ENCODE measurements at regions not wholly inside any gene's neighbourhood (a gene's known extent, or its start where the extent isn't known, plus 50 kb on each side); places are given as distances from the start of the nearest gene placed in this dataset.
"Not testable (repeated sequence)": the region's sequence is repeated elsewhere in the genome, so short reads cannot be mapped to it uniquely, and the experiment has no call there.

DNA sequence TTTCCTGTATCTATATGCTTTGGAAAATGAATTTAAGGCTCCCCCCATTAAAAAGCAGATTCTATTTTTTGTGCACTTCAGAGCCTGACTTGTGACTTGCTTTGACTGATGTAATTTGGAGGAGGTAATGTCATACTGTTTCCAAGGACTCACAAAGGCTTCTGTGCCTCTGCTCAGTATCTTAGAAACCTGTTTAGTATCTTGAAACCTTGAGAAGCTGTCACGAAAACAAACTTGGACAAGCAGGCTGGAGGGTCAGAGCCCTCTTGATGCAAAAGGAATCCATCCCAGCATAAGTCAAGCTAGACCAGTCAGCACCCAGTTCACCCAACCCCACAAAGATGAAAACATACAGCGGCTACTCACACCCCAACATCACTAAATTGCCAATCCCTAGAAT lies 560.0 kb upstream of the PCDH7 start:
- no peak for DNase-seq

DNA sequence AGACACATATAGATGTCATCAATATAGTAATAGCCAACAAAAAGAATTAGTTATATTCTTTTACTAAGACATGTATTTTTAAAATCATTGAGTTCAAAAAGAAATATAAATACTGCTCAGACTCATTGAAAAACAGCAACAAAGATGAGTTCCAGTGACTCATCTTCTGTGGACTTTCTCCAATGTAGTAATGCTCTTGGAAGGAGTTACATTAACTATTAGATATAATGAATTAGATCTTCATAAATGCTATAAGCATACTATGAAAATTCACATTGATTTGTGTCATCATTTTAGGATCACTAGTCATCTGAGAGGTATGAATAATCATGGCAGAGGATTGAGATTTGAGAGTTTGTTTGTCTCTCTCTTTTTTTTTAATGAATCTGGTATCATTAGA lies 547.8 kb upstream of the PCDH7 start:
- DNase-seq: no peak

DNA sequence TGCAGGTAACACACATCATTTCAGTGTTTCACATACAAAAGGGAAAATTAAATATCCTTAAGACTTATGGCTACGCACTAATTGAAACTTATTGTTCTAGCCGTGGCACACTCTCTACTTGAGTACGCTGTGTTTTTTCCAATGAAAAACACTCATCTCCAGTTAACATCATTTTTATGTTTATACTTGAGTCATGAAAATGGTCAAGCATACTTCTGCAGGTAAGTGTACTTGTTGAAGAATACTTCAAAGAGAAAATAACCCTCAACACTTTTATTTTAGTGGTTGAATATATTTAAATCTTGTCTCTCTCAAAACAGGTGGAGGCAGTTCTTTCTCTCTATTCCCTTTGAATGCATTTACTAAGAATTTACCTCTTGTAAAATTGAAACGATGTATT lies 538.7 kb upstream of the PCDH7 start:
- no peak for DNase-seq

DNA sequence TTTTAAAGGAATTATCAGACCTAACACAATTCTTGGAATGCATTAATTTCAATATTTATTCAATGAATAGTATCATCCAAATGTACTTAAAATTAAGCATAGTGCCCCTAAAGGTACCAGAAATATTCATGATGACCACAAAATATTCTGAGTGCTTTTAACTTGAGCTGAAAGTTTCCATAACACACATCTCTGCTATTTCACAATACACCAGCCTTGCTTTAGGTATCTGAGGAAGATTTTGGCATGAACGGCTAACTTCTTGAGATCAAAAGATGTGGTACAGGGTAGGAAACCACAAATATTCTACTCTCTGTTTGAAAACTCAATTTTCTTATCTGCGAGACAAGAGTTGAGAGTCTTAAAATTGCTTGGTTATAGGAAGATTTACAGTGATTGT lies 538.3 kb upstream of the PCDH7 start:
- DNase-seq: no peak

DNA sequence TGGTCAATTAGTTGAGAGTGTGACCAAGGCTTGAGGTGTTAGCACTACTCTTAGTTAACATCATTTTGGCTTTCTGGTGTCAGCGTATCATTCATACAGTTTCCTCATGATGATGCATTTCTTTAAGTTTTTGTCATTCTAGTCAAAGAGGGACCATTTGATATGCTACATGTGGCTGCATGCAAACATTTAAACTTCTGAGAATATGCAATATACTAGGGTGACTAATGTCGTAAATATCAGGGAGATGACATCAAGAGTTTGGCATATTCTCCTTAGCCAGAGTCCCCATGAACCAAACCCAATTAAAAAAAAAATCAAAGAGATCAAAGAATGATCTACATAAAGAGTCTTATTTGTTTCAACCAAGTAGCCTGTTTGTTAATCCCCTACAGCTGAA lies 537.4 kb upstream of the PCDH7 start:
- DNase-seq: no peak

DNA sequence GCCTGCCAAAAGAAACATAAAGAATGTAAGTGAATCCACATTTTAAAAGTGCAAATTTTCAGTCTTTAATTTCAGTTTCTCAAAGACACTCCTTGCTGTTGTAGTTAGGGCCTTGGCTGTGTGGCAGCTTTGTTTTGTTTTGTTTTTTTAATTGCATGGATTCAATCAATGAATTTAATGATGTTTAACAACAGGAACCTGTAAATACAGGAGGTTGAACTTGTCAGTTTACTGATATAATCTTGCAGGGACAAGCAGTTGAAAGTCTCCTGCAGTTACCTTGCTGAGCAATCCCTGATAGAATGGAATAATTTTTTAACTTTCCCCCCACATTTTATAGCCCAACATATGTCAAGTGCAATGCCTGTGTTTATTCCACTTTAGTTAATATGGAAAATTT lies 528.3 kb upstream of the PCDH7 start:
- no peak for DNase-seq

DNA sequence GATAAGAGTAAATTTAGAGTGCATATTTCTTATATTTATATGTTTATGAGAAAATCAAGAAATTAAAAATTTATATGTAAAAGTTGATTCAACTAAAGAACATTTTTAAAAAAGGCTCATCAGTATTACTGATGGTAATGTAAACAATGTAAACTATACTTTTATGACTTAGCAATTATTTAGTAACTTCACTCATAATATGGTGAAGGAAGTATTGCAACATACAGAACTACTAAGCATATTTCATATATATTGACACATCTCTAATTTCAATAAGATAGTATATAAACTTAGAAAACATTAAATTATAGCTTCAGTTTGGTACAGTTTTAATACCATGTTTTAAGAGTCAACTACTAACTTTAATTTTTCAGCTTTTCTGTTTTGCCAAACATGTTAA lies 512.8 kb upstream of the PCDH7 start:
- DNase-seq: no peak

DNA sequence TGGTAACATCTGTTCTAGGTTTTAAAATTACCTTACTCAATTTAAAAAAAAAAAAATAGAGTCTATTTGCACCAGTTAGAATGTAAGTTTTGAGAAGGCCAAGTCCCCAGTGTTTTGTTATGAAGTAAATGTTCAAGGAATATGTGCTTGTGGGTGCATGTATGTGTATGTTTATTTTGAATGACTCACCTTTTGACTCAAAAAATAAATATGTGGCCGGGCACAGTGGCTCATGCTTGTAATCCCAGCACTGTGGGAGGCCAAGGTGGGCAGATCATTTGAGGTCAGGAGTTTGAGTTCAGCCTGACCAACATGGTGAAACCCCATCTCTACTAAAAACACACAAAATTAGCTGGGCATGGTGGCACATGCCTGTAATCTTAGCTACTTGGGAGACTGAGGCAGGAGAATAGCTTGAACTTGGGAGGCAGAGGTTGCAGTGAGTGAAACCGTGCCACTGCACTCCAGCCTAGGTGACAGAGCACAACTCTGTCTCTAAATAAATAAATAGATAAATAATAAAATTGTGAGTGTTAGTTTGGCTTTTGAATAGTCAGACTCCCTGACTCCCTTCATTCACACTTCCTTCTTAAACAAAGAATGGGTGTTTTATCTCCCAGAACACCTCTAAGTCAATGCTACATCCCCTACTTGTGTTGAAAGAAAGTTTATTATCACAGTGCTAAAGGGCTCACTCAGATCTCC lies 511.3 kb upstream of the PCDH7 start:
- DNase-seq: no peak

DNA sequence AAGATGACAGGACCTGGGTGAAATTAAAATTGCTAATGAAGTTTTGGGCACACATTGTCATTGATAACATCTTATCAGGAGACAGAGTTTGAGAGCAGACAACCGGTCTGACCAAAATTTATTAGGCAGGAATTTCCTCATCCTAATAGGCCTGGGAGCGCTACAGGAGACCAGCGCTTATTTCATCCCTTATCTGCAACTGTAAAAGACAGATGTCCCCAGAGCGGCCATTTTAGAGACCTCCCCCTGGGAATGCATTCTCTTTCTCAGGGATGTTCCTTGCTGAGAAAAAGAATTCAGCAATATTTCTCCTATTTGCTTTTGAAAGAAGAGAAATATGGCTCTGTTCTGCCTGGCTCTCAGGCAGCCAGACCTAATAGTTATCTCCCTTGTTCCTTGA lies 504.2 kb upstream of the PCDH7 start:
- not testable (repeated sequence) for DNase-seq

DNA sequence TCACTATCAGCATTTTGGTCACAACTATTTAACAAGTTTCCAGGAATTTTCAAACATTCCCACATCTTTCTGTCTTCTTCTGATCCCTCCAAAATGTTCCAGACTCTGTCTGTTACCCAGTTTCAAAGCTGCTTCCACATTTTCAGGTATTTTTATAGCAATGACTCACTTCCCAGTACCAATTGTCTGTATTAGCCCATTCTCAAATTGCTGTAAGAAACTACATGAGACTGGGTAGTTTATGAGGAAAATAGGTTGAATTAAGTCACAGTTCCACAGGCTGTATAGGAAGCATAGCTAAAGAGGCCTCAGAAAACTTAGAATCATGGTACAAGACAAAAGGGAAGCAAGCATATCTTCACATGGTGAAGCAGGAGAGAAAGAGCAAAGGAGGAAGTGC lies 475.0 kb upstream of the PCDH7 start:
- DNase-seq: no peak

DNA sequence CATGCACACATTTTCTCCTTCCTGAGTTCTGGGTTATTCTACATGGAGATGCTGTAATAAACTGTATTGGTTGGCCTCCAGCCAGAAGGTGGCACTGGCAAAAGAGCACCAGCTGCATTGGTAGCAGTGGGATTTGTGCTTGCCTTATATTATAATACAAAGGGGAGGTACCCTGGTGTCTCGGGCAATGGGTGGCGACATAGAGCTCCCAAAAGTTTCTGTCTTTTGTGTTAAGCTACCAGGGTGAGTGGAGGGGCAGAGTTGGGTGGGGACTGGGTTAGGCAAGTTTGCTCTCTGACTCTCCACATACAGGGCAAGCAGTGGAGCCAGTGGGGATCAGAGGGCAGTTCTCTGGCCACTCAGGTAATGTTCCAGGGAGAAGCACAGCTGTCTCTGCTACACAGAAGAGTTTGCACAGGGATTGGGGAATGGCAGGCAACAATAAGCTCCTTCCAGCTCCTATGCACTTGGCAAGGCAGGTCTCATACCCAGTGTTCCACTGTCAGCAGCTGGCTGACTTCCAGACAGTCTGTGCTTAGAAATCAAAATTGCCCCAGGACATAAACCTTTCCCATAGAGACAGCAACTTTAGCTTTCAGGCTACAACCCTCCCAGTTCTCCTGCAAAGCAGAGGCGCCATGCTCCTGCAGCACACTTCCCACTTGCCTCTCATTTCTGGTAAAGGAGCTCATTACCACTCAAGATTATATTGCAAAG lies 463.9 kb upstream of the PCDH7 start:
- DNase-seq: no peak

DNA sequence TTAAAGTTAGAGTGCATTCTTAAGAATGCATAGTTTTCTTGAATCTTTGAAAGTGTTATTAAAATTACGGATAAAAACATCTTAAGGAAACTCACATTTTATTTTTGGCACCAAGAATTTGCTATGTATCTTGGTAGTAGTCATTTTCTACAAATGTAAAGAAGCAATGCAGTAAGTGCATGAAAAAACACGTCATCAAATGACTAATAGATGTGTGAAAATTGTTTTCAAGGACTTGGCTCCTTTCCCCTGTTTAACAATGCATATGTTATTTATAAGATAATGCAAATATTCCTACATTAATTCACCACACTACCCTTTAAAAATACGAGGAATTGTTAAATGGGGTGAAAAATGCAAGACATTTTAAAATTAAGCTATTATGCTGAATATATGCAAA lies 461.2 kb upstream of the PCDH7 start:
- DNase-seq: no peak

DNA sequence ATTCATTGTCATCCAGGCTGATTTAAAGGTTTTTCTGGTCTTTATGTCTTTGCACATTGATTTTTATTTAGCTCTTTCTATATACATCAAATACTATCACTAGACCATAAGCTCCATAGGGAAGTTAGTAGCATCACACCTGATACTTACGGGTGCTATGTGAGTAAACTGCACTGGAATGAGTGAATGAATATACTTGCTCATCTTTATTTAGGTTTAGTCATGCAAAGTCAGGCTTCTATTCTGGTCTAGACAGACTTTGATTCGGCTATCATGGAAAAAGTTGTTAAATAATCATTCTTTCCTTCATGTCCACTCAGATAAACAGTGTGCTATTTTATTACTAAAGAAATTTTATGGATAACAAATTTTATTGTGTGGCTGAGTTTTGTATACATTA lies 457.8 kb upstream of the PCDH7 start:
- DNase-seq: no peak

DNA sequence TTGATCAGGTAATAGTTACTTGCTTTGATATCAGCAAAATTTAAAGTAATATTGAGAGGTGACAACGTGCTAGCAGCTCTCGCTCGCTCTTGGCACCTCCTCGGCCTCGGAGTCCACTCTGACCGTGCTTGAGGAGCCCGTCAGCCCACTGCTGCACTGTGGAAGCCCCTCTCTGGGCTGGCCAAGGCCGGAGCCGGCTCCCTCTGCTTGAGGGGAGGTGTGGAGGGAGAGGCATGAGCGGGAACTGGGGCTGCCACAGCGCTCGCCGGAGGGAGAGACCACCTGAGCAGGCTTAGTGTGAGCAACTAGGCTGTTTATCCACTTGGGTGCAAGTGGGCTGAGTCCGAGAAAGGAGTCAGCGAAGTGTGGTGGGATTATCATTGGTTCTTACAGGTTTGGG lies 455.7 kb upstream of the PCDH7 start:
- DNase-seq: no peak

DNA sequence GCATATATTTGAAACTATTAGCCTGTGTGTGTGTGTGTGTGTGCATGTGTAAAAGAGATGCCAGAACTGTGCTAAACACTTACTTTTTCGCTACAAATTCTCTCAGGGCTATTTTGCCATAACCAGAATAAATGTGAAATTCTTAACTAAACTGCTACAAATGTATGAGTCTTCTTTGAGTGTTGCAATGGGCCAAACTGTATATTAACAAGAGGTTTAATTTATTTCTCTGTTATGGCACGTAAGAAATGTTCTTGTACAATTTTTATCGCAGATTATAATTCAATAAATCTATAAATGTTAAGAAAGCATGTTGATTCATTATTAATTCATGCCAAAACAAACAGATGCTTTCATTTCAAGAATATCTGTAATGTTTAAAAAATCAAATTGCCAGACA lies 454.5 kb upstream of the PCDH7 start:
- no peak for DNase-seq

DNA sequence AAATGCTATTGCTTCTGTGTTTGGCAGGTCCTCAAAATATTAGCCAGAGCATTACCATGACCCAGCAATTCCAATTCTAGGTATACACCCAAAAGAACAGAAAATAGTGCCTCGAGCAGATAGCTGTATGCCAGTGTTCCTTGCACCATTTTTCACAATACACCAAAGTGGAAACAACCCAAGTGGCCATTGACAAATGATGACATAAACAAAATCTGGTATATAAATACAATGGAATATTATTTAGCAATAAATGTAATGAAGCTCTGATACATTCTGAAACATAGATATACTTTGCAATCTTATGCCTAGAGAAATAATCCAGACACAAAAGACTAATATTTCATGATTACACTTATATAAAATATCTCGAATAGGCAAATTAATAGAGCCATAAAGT lies 451.8 kb upstream of the PCDH7 start:
- no peak for DNase-seq

DNA sequence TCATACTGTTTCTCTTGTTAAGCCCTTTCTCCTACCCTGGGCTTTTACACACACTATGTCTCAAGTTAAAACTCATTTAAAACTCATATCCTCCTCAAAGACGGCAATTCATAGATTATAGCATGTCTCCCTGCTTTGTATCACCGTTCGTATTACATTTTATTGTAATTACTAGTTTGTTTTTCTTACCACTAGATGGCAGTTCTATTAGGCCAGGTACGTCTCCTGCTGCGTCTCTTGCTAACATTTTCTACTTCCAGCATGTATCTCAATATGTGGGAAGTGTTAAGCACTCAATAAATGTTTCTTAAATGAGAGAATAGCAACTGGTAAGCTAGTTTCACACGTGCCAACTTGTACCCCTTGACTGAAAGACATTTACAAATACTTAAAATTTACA lies 450.3 kb upstream of the PCDH7 start:
- DNase-seq: no peak

DNA sequence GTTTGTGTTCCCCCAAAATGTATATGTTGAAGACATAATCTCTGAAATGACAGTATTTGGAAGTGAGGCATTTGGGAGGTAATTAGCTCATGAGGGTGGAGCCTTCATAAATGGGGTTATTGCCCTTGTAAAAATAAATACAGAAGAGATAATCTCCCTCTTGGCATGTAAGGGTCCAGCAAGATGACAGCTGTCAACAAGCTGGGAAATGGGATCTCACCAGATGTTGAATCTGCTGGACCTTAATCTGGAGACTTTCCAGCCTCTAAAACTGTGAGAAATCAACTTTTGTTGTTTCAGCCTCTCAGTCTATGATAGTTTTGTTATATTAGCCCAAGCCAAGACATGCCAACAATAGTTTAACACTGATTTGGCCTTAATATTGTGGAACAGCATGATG lies 438.2 kb upstream of the PCDH7 start:
- DNase-seq: no peak

DNA sequence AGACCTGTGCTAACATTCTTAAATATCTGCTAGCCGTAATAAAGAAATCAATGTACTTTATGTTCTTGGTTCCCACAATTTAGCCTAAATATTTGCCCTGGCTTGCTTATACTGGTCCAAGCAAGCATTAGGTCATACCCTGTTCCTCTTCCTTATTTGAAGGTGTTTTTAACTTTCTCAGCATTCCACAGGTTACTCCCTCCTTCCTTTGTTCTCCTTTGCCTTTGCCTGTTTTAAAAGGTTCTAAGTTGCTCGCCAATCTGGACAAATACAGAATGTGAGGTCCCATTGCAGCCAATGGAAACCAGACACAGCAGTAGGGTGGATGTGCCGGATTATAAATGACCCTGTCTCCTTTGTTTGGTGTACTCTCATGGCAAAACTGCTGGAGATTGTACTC lies 436.8 kb upstream of the PCDH7 start:
- no peak for DNase-seq

DNA sequence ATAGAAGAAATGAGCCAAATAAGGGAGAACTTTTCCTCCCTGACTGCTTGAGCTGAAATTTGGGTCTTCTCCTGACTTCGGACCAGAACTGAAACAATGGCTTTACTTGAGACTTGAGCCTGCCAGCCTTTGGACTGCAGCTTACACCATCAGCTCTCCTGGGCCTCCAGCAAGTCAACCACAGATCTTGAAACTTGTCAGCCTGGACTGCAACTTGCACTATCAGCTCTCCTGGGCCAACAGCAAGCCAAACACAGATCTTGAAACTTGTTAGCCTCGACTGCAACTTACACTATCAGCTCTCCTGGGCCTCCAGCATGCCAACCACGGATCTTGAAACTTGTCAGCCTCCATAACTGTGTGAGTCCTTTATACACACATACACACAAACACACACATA lies 425.9 kb upstream of the PCDH7 start:
- DNase-seq: no peak

DNA sequence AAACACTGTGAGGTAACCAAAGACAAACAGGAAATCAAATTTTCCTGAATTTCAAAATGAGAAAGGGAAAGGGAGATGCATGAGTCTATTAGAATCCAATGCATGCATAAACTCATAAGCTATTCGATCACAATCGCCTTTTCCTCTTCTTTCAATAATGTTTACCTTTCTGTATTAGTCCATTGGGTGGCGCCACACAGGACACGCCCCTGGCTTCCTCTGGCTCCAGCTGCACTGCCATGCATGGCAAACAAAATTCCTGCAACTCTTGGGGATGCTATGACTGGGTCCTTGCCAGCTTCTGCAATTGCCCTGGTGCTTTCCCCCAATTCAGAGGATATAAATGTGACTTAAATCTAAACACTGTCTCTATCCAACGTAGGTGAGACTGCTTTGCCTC lies 424.5 kb upstream of the PCDH7 start:
- DNase-seq: no peak

DNA sequence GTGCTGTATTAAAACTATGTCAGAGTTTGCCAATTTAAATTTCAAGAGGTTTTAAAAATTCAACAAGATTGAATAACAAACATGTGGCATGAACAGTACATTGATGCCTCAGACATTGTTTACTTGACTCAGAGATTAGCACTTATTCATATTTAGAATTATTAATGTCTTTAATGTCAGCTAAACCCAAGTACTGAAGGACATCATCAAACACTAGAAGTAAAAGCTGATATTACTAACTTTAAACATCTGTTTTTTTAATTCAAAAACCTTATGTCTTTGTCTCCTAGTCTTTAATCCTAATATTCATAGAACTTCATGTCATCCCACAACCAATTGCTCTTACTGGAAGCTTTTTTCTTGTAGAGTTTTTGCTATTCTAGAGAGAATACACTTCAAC lies 406.2 kb upstream of the PCDH7 start:
- DNase-seq: no peak

DNA sequence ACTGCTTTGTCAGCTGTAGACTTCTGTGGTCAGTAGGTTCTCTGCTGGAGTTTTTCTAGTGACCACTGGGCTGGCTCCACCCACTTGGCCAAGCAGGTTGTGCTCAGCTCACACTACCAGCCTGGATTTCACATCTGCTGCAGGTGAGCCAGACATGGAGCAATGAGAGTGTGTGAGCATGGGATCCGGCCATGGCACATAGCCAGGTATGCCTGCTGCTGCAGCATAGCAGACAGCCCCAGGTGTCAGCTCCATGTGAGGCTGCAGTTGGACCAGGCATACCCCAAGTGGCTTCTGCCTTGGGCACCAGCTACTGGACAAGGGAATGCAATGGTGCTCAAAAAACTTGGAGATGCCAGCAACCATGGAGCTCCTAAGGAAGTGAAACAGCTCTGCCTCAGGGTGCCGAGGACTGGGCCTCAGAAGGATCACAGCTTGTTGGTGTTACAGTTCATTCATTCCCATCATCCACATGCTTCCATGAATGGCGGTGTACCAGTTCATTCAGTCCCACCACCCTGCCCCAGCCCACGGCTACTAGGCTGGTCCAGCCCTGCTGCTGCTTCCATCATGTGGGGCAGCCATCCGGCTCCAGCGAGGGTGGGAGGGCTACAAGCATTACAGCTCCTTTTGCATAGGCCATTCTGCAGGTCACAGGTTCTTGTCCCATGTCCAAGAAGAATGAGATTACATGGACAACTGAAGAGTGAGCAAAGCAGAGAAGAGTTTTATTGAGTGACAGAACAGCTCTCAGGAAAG lies 389.1 kb upstream of the PCDH7 start:
- DNase-seq: no peak

DNA sequence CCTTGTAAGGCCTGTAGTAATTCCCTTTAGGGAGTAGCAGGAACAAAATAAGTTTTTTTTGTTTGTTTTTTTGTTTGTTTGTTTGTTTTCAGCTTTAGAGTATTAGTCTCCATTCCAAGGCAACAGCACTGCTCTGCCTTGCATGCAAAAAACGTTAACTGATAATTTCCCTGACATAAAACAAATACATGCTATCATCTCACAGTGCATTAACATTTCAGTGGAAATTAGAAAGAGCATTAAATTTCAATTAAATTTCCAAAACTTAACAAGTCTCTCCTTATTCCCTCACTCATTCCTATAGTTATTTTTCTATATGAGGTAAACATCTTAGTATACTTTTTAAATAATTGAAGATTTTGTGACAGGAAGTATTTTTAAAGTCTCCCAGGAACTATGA lies 378.4 kb upstream of the PCDH7 start:
- DNase-seq: no peak
